Calu3 (cell line): ENCODE measurements at regions not wholly inside any gene's neighbourhood (a gene's known extent, or its start where the extent isn't known, plus 50 kb on each side); places are given as distances from the start of the nearest gene placed in this dataset.

ENCODE experiments used
- BruUV-seq: library from RNA; stranded (reverse); fragments of 400-500 nt; replicated peaks from 2 replicates; lab custom pipeline; 2021; lab: Mats Ljungman, UMichigan
- CTCF ChIA-PET: fragments of 300-600 bp; sonication (Branson Sonifier 250); formaldehyde crosslinking; loops from one replicate; lab custom pipeline; 2022; ENCODE audit warnings: antibody characterized with exemption; lab: Charles Lee
- DNase-seq: peaks from one replicate; pipeline ENCODE4 v3.0.0; 2022
- H3K27ac Mint-ChIP-seq: one replicate; pipeline ENCODE4 v1.8.0; 2022; ENCODE audit warnings: mixed read lengths; ENCODE audit not compliant: unreplicated experiment
- H3K27me3 Mint-ChIP-seq: one replicate; pipeline ENCODE4 v1.8.0; 2022; ENCODE audit warnings: mixed read lengths; ENCODE audit not compliant: unreplicated experiment
- H3K36me3 Mint-ChIP-seq: one replicate; pipeline ENCODE4 v1.8.0; 2022; ENCODE audit warnings: mild to moderate bottlenecking, moderate library complexity, mixed read lengths; ENCODE audit not compliant: insufficient read depth, unreplicated experiment
- H3K4me1 Mint-ChIP-seq: one replicate; pipeline ENCODE4 v1.8.0; 2022; ENCODE audit warnings: mild to moderate bottlenecking, low read depth, mixed read lengths; ENCODE audit not compliant: unreplicated experiment
- H3K4me3 Mint-ChIP-seq: one replicate; pipeline ENCODE4 v1.8.0; 2022; ENCODE audit warnings: mild to moderate bottlenecking, low read depth, moderate library complexity, mixed read lengths; ENCODE audit not compliant: unreplicated experiment
- H3K9me3 Mint-ChIP-seq: one replicate; pipeline ENCODE4 v1.8.0; 2022; ENCODE audit warnings: low read depth, mixed read lengths; ENCODE audit not compliant: unreplicated experiment
- CTCF ChIP-seq: fragments of 200-600 bp; IDR thresholded peaks from one replicate; pipeline ENCODE4 v1.8.0; 2022; ENCODE audit warnings: antibody characterized with exemption; ENCODE audit not compliant: unreplicated experiment
- intact Hi-C: fragments of 100-400 bp; cut with micrococcal nuclease; formaldehyde crosslinking; loops from one replicate; pipeline ENCODE4 v1.10.0; 2022; ENCODE audit not compliant: unreplicated experiment

- peaks cover 28% of the 10 kb centered on the region for H3K4me1 Mint-ChIP-seq
- TF ChIP-seq CTCF: no peak
- BruUV-seq: no TSS peak
- intact Hi-C loops: no loop called here
- H3K27ac Mint-ChIP-seq: no peak overlapping the region
- H3K27me3 Mint-ChIP-seq: no peaks in the 10 kb centered on the region
- H3K4me3 Mint-ChIP-seq: no peak overlapping the region
- peaks cover 1% of the 10 kb centered on the region for H3K9me3 Mint-ChIP-seq
- DNase-seq: no peak
- CTCF ChIA-PET: no interaction called here
- no peaks in the 10 kb centered on the region for H3K36me3 Mint-ChIP-seq
Observed at GRCh38 chr10:60485025-60485424, 95.3 kb upstream of the ANK3 start.

GRCh38 chr10:60480865-60481563, 91.3 kb upstream of the ANK3 start:
- H3K9me3 Mint-ChIP-seq: peaks cover 4% of the 10 kb centered on the region
- peaks cover 30% of the 10 kb centered on the region for H3K4me1 Mint-ChIP-seq
- no peaks in the 10 kb centered on the region for H3K27me3 Mint-ChIP-seq
- no TSS peak for BruUV-seq
- no peak overlapping the region for H3K4me3 Mint-ChIP-seq
- intact Hi-C loops: loop anchor here (1.0 kb wide), 1 partner anchor 8 kb away; no protein-coding TSS in a partner anchor
- no peaks in the 10 kb centered on the region for H3K36me3 Mint-ChIP-seq
- CTCF ChIA-PET: interaction anchor here (0.6 to 1.0 kb wide), 3 partner anchors 15 to 489 kb away, joined by 3 to 8 read pairs (median 3); no protein-coding TSS in a partner anchor
- H3K27ac Mint-ChIP-seq: peak overlapping the region; percentile 55
- peak; percentile 60 for DNase-seq
- TF ChIP-seq CTCF: no peak

- Mint-ChIP-seq H3K4me3 (no peak overlapping the region), H3K4me1 (peaks cover 30% of the 10 kb centered on the region), H3K27me3 (no peaks in the 10 kb centered on the region), H3K36me3 (no peaks in the 10 kb centered on the region), H3K9me3 (peaks cover 4% of the 10 kb centered on the region), H3K27ac (peak overlapping the region; percentile 4)
- DNase-seq: no peak
- CTCF ChIA-PET: interaction anchor here (1.0 kb wide), 1 partner anchor 14 kb away, joined by 3 read pairs; no protein-coding TSS in a partner anchor
- intact Hi-C loops: no loop called here
- TF ChIP-seq CTCF: no peak
- BruUV-seq: no TSS peak
Observed at GRCh38 chr10:60479305-60480020, 89.8 kb upstream of the ANK3 start.

- CTCF ChIA-PET: no interaction called here
- H3K4me1 Mint-ChIP-seq: peaks cover 34% of the 10 kb centered on the region
- DNase-seq: no peak
- H3K4me3 Mint-ChIP-seq: no peak overlapping the region
- BruUV-seq: no TSS peak
- H3K36me3 Mint-ChIP-seq: no peaks in the 10 kb centered on the region
- H3K27me3 Mint-ChIP-seq: no peaks in the 10 kb centered on the region
- H3K27ac Mint-ChIP-seq: no peak overlapping the region
- intact Hi-C loops: no loop called here
- no peak for TF ChIP-seq CTCF
- peaks cover 4% of the 10 kb centered on the region for H3K9me3 Mint-ChIP-seq
Observed at GRCh38 chr10:60476451-60476850, 86.8 kb upstream of the ANK3 start.
